ENCODE measurements at regions not wholly inside any gene's neighbourhood (a gene's known extent, or its start where the extent isn't known, plus 50 kb on each side); places are given as distances from the start of the nearest gene placed in this dataset.

DNA sequence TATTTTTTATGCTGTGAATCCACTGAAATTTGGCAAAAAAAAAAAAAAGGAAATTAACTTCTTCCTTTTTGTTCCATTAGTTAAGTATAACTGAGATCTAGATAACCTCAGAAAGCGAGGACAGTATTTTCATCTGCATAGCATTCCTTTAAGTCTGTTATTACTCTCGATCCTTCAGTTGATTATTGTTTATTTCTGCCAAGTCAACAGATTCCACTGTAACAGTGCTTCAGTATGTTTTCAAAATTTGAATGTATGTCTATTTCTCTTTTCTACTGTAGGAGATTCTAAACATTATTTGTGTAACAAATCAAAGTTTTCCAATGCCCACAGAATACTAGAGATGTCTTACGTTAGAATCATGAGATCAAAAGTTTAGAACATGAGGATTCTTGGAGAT is 133.1 kb upstream of the RGPD4 start:
- no peak overlapping the region for H2AFZ ChIP-seq (ENCODE audit: low read depth, low read length)
- peaks cover 9% of the 10 kb centered on the region for H3K27me3 ChIP-seq (ENCODE audit: insufficient read depth, low read depth, low read length)
- TF ChIP-seq EZH2 (IDR thresholded peaks at IDR 0.05; ENCODE audit: borderline replicate concordance, insufficient read depth, low read length, poor library complexity, severe bottlenecking) (no peak), EP300 (conservative IDR thresholded peaks at IDR 0.05; ENCODE audit: poor library complexity, severe bottlenecking) (no peak), TAF1 (IDR thresholded peaks at IDR 0.05; ENCODE audit: low read depth) (no peak), REST (IDR thresholded peaks at IDR 0.05; ENCODE audit: borderline replicate concordance) (no peak), MXI1 (conservative IDR thresholded peaks at IDR 0.05; ENCODE audit: poor library complexity, severe bottlenecking) (no peak), SMC3 (conservative IDR thresholded peaks at IDR 0.05; ENCODE audit: poor library complexity) (no peak), RAD21 (conservative IDR thresholded peaks at IDR 0.05) (no peak), POLR2AphosphoS5 (IDR thresholded peaks at IDR 0.05) (no peak)
- TF ChIP-seq, protein P1, sequence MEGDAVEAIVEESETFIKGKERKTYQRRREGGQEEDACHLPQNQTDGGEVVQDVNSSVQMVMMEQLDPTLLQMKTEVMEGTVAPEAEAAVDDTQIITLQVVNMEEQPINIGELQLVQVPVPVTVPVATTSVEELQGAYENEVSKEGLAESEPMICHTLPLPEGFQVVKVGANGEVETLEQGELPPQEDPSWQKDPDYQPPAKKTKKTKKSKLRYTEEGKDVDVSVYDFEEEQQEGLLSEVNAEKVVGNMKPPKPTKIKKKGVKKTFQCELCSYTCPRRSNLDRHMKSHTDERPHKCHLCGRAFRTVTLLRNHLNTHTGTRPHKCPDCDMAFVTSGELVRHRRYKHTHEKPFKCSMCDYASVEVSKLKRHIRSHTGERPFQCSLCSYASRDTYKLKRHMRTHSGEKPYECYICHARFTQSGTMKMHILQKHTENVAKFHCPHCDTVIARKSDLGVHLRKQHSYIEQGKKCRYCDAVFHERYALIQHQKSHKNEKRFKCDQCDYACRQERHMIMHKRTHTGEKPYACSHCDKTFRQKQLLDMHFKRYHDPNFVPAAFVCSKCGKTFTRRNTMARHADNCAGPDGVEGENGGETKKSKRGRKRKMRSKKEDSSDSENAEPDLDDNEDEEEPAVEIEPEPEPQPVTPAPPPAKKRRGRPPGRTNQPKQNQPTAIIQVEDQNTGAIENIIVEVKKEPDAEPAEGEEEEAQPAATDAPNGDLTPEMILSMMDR (IDR thresholded peaks at IDR 0.05; ENCODE audit: poor library complexity, severe bottlenecking): no peak
- no peak overlapping the region for H3K4me3 ChIP-seq (ENCODE audit: low read length)
- H4K20me1 ChIP-seq (ENCODE audit: insufficient read depth): no peaks in the 10 kb centered on the region
- no peaks in the 10 kb centered on the region for H3K9me3 ChIP-seq (ENCODE audit: low read length)
- H3K79me2 ChIP-seq (replicated peaks; ENCODE audit: insufficient read depth, low read length): no peaks in the 10 kb centered on the region
- no peaks in the 10 kb centered on the region for H3F3A ChIP-seq (ENCODE audit: insufficient read depth, low read length, poor library complexity, severe bottlenecking)
- no peaks in the 10 kb centered on the region for H3K9me2 ChIP-seq (ENCODE audit: insufficient read depth, low read length)
- no peak overlapping the region for H3K4me2 ChIP-seq (ENCODE audit: low read length)
- H3K27ac ChIP-seq (ENCODE audit: low read length): no peak overlapping the region
- H3K36me3 ChIP-seq (ENCODE audit: insufficient read depth, low read length): no peaks in the 10 kb centered on the region
- H3K9ac ChIP-seq (ENCODE audit: low read length): no peak overlapping the region

- no peak for TF ChIP-seq POLR2AphosphoS5 (IDR thresholded peaks at IDR 0.05)
- TF ChIP-seq EZH2 (IDR thresholded peaks at IDR 0.05; ENCODE audit: borderline replicate concordance, insufficient read depth, low read length, poor library complexity, severe bottlenecking): no peak
- no peak for TF ChIP-seq SMC3 (conservative IDR thresholded peaks at IDR 0.05; ENCODE audit: poor library complexity)
- TF ChIP-seq RAD21 (conservative IDR thresholded peaks at IDR 0.05): no peak
- TF ChIP-seq TAF1 (IDR thresholded peaks at IDR 0.05; ENCODE audit: low read depth): no peak
- TF ChIP-seq, protein P1 (IDR thresholded peaks at IDR 0.05; ENCODE audit: poor library complexity, severe bottlenecking): no peak
- TF ChIP-seq MXI1 (conservative IDR thresholded peaks at IDR 0.05; ENCODE audit: poor library complexity, severe bottlenecking): no peak
- TF ChIP-seq REST (IDR thresholded peaks at IDR 0.05; ENCODE audit: borderline replicate concordance): no peak
- no peak for TF ChIP-seq EP300 (conservative IDR thresholded peaks at IDR 0.05; ENCODE audit: poor library complexity, severe bottlenecking)
- Histone ChIP-seq H4K20me1 (ENCODE audit: insufficient read depth) (no peaks in the 10 kb centered on the region), H3K9ac (ENCODE audit: low read length) (no peak overlapping the region), H3K9me2 (ENCODE audit: insufficient read depth, low read length) (no peaks in the 10 kb centered on the region), H3F3A (ENCODE audit: insufficient read depth, low read length, poor library complexity, severe bottlenecking) (no peaks in the 10 kb centered on the region), H3K27ac (ENCODE audit: low read length) (no peak overlapping the region), H3K4me2 (ENCODE audit: low read length) (no peak overlapping the region), H2AFZ (ENCODE audit: low read depth, low read length) (no peak overlapping the region), H3K27me3 (ENCODE audit: insufficient read depth, low read depth, low read length) (no peaks in the 10 kb centered on the region), H3K36me3 (ENCODE audit: insufficient read depth, low read length) (no peaks in the 10 kb centered on the region), H3K4me3 (ENCODE audit: low read length) (no peak overlapping the region), H3K79me2 (replicated peaks; ENCODE audit: insufficient read depth, low read length) (no peaks in the 10 kb centered on the region), H3K9me3 (ENCODE audit: low read length) (no peaks in the 10 kb centered on the region)
Measured at GRCh38 chr2:107694667-107695066, 132.0 kb upstream of the RGPD4 start.
